ENCODE measurements at regions not wholly inside any gene's neighbourhood (a gene's known extent, or its start where the extent isn't known, plus 50 kb on each side); places are given as distances from the start of the nearest gene placed in this dataset.

DNA sequence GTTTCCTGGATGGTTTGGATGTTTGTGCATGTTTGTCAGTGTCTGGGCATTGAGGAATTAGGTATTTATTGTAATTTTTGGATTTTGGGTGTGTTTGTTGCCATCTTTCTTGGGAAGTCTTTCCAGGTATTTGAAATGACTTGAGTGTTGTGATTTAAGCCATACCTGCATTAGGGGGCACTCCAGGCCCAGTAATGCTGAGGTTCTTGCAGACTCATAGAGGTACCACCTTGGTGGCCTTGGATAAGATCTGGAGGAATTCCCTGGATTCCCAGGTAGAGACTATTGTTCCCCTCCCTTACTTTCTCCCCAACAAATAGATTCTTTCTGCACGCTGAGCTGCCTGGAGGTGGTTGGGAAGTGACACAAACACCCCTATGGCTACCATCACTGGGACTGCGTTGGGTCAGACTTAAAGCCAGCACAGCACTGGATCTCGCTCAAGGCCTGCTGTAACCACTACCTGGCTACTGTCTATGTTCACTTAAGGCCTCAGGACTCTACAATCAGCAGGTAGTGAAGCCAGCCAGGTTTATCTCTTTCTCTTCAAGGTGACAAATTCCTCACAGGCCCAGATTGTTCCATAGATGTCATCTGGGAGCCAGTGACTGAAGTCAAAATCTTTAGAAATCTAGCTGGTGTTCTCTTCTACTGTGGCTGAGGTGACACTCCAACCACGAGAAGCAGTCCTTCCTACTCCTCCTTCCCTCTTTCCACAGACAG is 643.6 kb downstream of the PDHA2 start:
- Histone ChIP-seq H3K27ac (ENCODE audit: low read depth in 1 of 2, low read length in 2 of 2) (no peak overlapping the region), H3K4me1 (ENCODE audit: control insufficient read depth in 4 of 4, insufficient read depth in 4 of 4, low read length in 3 of 4) (no peaks in the 10 kb centered on the region), H3K36me3 (ENCODE audit: control insufficient read depth in 4 of 4, insufficient read depth in 3 of 4, low read depth in 1 of 4, low read length in 3 of 4) (no peaks in the 10 kb centered on the region), H3K4me3 (ENCODE audit: low read depth in 1 of 3, low read length in 3 of 3) (no peak overlapping the region), H3K27me3 (ENCODE audit: control insufficient read depth in 4 of 4, insufficient read depth in 4 of 4, low read length in 3 of 4) (no peaks in the 10 kb centered on the region), H3K9me3 (ENCODE audit: control insufficient read depth in 4 of 4, low read length in 3 of 4) (peaks cover 0 to 3% (median 0%) of the 10 kb centered on the region in 4 donors), H3K9ac (ENCODE audit: low read depth in 1 of 2, low read length in 2 of 2) (no peak overlapping the region)
- no peak for DNase-seq (ENCODE audit: low spot score)
- no peak for TF ChIP-seq FOXA2 (IDR thresholded peaks at IDR 0.05)
- no peak for TF ChIP-seq YY1 (IDR thresholded peaks at IDR 0.05)
- no peak for TF ChIP-seq FOXA1 (IDR thresholded peaks at IDR 0.05)
- TF ChIP-seq GABPA (IDR thresholded peaks at IDR 0.05 in 1 of 2, conservative IDR thresholded peaks at IDR 0.05 in 1 of 2) = no peak
- no peak for TF ChIP-seq HNF4G (IDR thresholded peaks at IDR 0.05)
- no peak for TF ChIP-seq NR2F2 (IDR thresholded peaks at IDR 0.05)
- no peak for TF ChIP-seq RXRA (IDR thresholded peaks at IDR 0.05)
- TF ChIP-seq, protein P1, sequence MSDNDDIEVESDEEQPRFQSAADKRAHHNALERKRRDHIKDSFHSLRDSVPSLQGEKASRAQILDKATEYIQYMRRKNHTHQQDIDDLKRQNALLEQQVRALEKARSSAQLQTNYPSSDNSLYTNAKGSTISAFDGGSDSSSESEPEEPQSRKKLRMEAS (IDR thresholded peaks at IDR 0.05) = no peak
- no peak for TF ChIP-seq EGR1 (IDR thresholded peaks at IDR 0.05; ENCODE audit: low read depth in 2 of 2)
- TF ChIP-seq, protein P2, sequence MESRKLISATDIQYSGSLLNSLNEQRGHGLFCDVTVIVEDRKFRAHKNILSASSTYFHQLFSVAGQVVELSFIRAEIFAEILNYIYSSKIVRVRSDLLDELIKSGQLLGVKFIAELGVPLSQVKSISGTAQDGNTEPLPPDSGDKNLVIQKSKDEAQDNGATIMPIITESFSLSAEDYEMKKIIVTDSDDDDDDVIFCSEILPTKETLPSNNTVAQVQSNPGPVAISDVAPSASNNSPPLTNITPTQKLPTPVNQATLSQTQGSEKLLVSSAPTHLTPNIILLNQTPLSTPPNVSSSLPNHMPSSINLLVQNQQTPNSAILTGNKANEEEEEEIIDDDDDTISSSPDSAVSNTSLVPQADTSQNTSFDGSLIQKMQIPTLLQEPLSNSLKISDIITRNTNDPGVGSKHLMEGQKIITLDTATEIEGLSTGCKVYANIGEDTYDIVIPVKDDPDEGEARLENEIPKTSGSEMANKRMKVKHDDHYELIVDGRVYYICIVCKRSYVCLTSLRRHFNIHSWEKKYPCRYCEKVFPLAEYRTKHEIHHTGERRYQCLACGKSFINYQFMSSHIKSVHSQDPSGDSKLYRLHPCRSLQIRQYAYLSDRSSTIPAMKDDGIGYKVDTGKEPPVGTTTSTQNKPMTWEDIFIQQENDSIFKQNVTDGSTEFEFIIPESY (IDR thresholded peaks at IDR 0.05) = no peak
- no peak for TF ChIP-seq RAD21 (IDR thresholded peaks at IDR 0.05)
- TF ChIP-seq SP1 (IDR thresholded peaks at IDR 0.05) = no peak
- 52% methylated on average over 4 of the region's 4 CpGs for WGBS

DNA sequence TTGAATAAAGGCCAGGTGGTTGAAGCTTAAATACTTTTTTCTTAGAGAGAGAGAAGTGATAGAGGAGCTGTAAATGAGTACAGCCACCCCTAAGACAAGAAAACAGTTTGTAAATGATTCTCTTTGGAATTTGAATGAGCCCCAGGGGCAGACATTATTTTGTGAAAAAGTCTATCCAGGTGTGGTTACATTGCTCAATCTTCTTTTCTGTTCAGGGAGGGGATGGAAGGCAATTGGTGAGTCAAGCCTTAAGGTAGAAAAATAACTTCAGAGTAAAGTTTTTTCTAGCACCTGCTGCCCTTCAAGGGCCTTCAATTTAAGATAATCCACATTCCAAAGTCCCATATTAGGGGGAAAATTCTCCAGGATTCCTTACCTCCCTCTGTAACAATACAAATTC is 646.7 kb downstream of the PDHA2 start:
- no peak for DNase-seq (ENCODE audit: low spot score)
- H3K27me3 ChIP-seq (ENCODE audit: control insufficient read depth in 4 of 4, insufficient read depth in 4 of 4, low read length in 3 of 4) = no peaks in the 10 kb centered on the region
- TF ChIP-seq JUND (IDR thresholded peaks at IDR 0.05) = no peak
- TF ChIP-seq EGR1 (IDR thresholded peaks at IDR 0.05; ENCODE audit: low read depth in 2 of 2) = no peak
- TF ChIP-seq FOXA2 (IDR thresholded peaks at IDR 0.05) = no peak
- TF ChIP-seq FOXA1 (IDR thresholded peaks at IDR 0.05) = no peak
- TF ChIP-seq RAD21 (IDR thresholded peaks at IDR 0.05) = no peak
- no peak for TF ChIP-seq YY1 (IDR thresholded peaks at IDR 0.05)
- TF ChIP-seq HNF4A (conservative IDR thresholded peaks at IDR 0.05) = no peak
- TF ChIP-seq, protein P2 (IDR thresholded peaks at IDR 0.05) = no peak
- no peak for TF ChIP-seq TAF1 (conservative IDR thresholded peaks at IDR 0.05)
- TF ChIP-seq, protein P3, sequence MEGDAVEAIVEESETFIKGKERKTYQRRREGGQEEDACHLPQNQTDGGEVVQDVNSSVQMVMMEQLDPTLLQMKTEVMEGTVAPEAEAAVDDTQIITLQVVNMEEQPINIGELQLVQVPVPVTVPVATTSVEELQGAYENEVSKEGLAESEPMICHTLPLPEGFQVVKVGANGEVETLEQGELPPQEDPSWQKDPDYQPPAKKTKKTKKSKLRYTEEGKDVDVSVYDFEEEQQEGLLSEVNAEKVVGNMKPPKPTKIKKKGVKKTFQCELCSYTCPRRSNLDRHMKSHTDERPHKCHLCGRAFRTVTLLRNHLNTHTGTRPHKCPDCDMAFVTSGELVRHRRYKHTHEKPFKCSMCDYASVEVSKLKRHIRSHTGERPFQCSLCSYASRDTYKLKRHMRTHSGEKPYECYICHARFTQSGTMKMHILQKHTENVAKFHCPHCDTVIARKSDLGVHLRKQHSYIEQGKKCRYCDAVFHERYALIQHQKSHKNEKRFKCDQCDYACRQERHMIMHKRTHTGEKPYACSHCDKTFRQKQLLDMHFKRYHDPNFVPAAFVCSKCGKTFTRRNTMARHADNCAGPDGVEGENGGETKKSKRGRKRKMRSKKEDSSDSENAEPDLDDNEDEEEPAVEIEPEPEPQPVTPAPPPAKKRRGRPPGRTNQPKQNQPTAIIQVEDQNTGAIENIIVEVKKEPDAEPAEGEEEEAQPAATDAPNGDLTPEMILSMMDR (IDR thresholded peaks at IDR 0.05; ENCODE audit: low read depth, low read length, missing input control) = no peak
- TF ChIP-seq, protein P4, sequence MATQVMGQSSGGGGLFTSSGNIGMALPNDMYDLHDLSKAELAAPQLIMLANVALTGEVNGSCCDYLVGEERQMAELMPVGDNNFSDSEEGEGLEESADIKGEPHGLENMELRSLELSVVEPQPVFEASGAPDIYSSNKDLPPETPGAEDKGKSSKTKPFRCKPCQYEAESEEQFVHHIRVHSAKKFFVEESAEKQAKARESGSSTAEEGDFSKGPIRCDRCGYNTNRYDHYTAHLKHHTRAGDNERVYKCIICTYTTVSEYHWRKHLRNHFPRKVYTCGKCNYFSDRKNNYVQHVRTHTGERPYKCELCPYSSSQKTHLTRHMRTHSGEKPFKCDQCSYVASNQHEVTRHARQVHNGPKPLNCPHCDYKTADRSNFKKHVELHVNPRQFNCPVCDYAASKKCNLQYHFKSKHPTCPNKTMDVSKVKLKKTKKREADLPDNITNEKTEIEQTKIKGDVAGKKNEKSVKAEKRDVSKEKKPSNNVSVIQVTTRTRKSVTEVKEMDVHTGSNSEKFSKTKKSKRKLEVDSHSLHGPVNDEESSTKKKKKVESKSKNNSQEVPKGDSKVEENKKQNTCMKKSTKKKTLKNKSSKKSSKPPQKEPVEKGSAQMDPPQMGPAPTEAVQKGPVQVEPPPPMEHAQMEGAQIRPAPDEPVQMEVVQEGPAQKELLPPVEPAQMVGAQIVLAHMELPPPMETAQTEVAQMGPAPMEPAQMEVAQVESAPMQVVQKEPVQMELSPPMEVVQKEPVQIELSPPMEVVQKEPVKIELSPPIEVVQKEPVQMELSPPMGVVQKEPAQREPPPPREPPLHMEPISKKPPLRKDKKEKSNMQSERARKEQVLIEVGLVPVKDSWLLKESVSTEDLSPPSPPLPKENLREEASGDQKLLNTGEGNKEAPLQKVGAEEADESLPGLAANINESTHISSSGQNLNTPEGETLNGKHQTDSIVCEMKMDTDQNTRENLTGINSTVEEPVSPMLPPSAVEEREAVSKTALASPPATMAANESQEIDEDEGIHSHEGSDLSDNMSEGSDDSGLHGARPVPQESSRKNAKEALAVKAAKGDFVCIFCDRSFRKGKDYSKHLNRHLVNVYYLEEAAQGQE (IDR thresholded peaks at IDR 0.05) = no peak
- no peak for TF ChIP-seq SP1 (IDR thresholded peaks at IDR 0.05)
- TF ChIP-seq HNF4G (IDR thresholded peaks at IDR 0.05) = no peak
- no peak overlapping the region for H3K4me3 ChIP-seq (ENCODE audit: low read depth in 1 of 3, low read length in 3 of 3)
- H3K9me3 ChIP-seq (ENCODE audit: control insufficient read depth in 4 of 4, low read length in 3 of 4) = peaks cover 0 to 3% (median 0%) of the 10 kb centered on the region in 4 donors
- H3K27ac ChIP-seq (ENCODE audit: low read depth in 1 of 2, low read length in 2 of 2) = no peak overlapping the region
- H3K4me1 ChIP-seq (ENCODE audit: control insufficient read depth in 4 of 4, insufficient read depth in 4 of 4, low read length in 3 of 4) = no peaks in the 10 kb centered on the region
- no peaks in the 10 kb centered on the region for H3K36me3 ChIP-seq (ENCODE audit: control insufficient read depth in 4 of 4, insufficient read depth in 3 of 4, low read depth in 1 of 4, low read length in 3 of 4)
- no peak overlapping the region for H3K9ac ChIP-seq (ENCODE audit: low read depth in 1 of 2, low read length in 2 of 2)

Data from liver (tissue), 8 donors.